Medulla oblongata (tissue), 1 donor: ENCODE measurements at regions not wholly inside any gene's neighbourhood (a gene's known extent, or its start where the extent isn't known, plus 50 kb on each side); places are given as distances from the start of the nearest gene placed in this dataset.
A peak's percentile ranks its signal among the peaks of the same experiment; 100 is the strongest.

ENCODE experiments used
- DNase-seq: peaks from one replicate; pipeline ENCODE4 v3.0.0-alpha.2; 2015; ENCODE audit errors: extremely low spot score

DNA sequence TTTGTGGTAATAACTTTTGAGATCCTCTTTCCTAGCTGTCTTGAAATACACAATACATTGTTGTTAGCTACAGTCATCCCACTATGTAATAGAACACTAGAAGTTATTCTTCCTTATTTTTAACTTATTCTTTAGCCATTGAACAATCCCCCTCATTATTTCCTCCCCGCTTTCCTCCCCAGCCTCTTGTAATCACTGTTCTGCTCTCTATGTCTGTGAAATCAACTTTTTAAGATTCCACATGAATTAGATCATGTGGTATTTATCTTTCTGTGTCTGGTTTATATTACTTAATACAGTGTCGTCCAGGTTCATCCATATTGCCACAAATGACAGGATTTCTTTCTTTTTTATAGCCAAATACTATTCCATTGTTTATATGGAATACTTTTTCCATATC lies 72.9 kb downstream of the SLC10A2 start:
- DNase-seq: no peak

DNA sequence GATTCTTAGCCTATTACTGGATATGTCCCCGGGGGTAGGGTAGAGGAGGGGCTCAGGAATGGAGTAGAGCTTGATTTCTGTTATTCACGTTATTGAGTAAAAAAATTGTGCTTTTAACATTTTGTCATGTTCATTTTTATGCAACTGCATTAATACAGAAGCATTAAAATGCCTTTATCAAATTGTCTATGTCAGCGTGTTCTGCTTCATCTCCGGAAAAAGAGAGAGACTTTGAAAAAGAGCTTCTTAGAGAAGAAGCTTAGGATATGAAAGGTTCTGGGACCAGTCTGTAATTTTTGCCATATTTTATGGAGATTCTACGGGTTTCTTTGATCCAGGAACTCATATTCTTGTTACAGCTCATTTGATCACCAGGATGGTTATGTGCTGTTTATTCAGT lies 82.0 kb downstream of the SLC10A2 start:
- no peak for DNase-seq

DNA sequence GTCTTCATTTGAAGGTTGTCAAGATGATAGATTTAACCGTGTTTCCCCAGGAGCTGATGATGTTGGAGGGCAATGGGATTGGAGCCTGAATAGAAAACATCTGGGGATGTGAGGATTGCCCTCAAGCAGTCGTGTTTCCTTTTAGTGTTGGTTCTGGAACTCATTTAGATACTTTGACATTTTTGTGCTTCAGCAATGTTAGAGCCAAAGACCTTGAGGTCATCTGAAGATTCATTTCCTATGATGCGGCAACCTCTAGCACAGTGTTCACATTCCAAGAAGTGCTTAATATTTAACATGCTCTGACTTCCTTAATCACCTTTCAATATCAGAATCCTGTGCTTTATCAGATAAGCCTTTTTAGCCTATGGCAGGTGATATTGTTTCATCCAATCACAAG lies 82.7 kb downstream of the SLC10A2 start:
- DNase-seq: no peak

DNA sequence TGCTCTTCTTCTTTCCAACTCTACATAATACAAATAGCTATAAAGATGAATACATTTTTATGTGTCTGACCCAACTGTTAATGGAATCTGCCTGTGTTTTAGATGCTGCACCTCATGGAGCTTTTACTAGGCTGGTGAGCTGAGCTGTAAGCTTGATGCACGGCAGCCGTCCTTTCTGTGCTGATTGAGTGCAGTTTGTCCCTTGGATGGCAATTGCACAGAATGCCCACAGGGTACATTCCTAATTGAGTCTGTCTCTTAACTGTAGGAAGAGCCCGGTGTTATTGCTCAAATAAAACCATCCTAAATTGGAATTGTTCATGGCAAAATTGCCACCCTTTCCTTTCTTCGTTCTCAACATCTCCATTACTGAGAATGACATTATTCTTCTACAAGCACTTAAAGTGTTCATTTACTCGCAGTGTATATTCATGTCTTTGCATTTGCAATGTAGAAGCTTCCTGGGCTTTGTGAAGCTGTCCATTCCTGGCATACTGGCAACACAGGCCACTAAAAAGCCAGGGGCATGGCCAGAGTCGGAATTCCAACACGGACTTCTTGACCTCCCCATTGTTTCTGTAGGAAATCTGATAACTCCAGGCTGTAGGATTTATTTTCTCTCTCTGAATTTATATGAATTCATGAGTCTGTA lies 85.8 kb downstream of the SLC10A2 start:
- DNase-seq: no peak

DNA sequence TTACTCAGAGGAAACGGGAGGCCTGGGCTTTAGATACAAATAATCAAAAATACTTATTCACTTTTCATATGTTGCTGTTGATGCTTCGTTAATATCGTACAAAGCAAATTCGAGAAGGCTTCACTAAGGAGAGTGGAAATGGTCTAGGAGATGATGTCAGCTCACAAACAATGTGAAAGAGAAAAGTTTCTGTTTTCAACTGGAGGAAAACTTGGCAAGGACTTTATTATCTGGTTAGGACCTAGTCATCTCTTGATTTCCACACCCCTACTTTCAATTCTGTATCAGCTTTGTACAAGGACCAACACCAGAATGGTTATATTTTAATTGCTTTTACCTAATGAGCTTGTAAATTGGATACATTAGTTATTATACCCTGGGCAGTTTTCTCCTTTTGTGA lies 88.0 kb downstream of the SLC10A2 start:
- no peak for DNase-seq

DNA sequence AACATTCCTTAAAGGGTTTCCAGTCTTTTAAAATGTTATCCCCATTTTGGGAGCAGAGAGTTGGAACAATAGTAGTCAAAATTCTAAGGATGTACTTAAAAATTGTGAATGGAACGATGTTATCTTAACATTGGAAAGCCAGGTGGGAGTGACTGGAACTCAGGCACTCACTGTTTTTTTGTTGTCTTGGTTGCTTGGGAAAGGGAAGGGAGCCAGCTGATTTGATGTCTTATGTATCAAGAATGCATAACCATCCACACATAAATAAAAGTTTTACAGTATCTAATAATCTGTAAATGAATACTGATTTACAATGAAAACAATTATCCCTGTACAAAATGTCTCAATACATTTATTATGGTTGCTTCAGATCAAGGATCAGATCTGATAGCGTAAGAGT lies 88.7 kb downstream of the SLC10A2 start:
- DNase-seq: no peak

DNA sequence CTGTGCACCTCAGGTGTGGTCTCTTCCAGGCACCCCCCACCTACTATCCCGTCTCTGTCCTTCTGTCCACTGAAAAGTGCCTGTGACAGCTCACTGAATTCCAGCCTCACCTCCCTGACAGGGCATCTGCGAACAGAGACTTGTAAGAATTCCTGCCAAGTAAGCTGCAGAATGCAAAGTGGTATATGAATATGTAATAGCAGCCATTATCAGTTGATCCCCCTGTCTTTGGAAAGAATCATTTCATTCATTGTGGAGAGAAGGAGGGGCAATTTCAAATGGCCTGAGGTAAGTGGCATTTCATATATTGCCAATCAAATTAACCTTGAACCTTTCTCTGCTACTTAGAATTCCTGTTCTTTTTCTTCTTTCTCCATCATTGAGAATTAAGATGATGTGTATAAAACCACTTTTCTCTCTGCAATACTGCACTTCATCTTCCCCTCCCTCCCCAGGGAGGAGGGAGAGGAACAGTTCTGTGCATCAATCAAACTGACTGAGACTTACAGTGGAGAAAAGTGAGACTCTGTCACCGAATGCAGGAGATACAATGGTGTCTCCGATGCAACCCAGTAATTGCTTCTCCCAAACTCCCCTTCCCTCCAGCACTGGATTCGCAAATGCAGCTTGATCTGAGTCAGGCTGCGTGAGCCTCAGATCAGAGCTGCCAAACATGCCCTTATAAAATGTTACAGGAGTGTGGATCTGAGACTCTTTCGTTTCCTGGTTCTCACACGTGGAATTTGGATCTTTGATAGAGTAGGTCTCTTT lies 91.7 kb downstream of the SLC10A2 start:
- no peak for DNase-seq

DNA sequence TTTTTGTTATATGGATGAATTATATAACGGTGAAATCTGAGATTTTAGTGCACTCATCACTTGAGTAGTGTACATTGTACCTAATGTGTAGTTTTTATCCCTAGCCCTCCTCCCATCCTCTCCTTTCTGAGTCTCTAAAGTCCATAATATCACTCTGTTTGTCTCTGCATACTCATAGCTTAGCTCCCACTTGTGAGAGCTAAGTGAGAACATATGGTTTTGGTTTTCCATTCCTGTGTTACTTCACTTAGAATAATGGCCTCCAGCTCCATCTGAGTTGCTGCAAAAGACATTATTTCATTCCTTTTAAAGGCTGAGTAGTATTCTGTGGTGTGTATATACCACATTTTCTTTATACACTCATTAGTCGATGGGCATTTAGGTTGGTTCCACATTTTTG lies 94.0 kb downstream of the SLC10A2 start:
- DNase-seq: no peak

DNA sequence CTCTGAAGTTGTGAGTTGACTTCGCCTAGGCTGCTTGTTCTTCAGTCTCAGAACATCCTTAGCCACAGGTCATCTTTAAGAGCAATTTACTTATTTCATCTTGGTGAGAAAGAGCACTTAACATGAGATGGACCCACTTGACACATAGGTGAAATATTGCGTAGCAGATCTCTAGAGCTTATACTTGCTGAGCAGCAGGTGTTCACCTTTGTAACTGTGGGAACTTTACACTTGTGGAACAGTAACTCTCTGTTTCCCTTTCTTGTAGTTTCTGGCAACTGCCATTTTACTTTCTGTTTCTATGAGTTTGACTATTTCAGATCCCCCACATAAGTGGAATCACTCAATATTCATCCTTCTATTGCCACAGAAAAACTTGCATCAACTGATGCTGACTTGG lies 95.7 kb downstream of the SLC10A2 start:
- DNase-seq: no peak

DNA sequence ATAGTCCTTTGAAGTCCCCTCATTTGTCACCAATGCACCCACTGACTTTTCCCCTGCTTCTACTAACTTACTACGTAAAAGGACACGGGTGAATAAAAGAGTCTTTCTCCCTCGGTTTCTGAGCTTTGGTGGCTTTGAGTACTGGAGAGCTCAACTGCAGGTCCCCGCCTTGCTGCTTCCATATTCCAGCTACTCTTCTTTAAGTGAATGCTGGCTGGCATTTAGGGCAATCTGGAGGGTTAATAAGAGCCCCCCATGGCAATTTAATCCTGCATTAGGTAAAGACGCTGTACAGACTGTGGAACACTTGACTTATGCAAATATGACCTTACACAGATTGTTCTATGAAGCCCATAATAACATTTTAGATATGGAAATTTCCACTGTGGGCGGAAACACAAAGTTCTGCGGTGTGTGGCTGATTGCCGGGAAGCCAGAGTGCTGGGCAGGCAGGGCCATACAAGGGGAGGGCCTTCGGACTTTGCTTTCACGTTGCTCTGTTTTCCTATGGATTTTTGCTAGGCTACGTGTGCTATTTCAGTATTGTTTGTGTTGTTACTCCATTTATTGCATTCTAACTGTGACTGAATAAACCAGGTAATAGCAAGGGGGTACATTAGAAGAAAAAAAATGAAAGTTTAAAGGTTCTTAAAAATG lies 97.5 kb downstream of the SLC10A2 start:
- no peak for DNase-seq

DNA sequence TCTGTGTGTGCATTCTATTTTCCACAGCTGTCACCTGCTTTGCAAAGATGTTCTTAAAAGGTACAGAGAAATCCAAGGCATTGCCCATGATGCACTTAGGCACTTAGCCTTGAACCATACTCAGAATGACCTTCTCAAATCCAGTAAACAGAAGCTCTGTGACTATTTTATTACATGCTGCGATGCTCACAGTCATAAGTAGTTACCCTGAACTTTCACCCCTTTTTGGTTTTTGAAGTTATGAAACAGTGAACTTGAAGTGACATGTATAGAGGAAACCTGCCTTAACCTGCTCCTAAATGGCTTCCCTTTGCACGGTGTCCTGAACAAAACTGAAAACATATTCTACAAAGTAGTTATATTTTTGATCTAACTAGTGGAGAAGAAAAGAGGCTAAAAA lies 100.4 kb downstream of the SLC10A2 start:
- no peak for DNase-seq

DNA sequence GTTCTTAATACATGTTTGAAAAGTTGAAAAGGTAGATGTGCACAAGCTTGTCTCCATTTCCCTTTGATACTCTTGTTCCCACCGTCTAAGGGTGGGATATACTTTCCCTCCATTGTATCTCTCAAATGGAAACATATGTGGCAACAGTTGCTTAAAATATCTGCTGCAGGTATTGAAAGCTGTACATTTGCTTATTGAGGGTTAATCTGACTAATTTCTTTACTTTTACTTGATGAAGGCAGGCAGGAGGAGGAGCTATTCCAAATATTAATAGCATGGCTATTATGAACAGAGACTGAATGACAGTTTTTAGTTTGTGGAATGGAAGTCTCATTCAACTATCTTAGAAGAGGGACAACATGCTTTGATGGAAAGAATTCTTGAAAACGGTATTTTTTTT lies 103.8 kb downstream of the SLC10A2 start:
- no peak for DNase-seq

DNA sequence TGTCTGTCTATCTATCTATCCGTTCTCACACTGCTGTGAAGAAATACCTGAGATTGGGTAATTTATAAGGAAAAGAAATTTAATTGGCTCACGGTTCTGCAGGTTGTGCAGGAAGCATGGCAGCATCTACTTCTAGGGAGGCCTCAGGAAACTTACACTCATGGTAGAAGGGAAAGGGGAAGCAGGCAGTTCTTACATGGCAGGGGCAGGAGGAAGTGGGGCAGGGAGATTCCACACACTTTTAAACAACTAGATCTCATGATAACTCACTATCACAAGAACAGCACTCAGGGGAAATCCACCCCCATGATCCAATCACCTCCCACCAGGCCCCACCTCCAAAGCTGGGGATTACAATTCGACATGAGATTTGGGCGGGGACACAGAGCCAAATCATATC lies 105.3 kb downstream of the SLC10A2 start:
- DNase-seq: no peak

DNA sequence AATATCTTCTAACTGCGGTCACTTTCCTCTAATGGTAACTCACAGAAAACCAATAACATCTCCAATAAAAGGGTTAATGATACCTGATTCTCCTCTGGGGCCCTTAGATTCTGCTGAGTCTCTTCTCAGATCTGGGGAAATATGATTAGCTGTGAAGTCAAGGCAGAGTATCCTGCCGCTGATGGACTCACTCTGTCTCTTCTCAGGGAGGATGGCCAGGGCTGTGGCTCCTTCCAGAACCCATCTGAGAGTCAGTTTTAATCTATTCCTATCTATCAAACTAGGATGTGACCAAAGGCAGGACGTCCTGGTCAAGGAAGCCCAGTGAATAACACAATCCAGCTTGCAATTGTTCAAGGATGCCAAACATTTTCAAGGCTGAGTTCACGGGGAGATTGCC lies 109.8 kb downstream of the SLC10A2 start:
- DNase-seq: no peak

DNA sequence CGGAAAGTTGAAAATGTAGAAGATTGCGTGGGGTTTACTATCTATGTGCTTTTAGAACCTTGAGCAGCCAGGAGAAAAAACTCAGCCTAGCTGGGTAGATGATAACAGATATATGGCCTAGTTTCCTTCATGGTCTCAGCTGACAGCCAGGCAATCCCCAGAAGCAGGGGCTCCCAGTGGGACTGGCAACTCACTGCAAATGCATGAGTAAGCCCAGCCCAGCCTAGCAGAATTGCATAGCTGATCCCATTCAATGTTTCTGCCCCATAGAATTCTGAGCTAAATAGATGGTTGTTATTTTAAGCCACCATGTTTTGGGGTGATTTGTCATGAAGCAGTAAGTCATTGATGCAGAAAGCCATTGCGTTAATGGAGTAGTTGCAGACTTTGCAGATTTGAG lies 108.5 kb downstream of the ERCC5 start:
- DNase-seq: no peak

DNA sequence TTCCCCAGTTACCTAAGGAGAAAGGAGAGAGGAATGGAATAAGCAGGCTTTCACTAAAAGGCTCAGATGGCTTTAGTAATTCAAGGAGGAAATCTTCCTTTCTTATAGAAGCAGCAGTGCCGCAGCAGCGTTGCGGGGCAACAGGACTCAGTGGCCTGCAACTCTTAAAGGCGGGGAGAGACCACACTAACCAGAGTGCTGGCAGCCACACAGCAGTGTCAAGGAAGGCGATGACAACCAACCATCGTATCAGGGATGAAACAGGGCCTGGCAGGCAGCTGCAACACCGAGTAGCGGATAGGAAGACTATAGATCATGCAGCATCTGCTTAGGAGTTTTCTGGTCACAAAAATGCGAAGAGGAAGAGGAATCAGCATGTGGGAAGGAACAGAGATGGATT lies 106.0 kb downstream of the ERCC5 start:
- DNase-seq: no peak

DNA sequence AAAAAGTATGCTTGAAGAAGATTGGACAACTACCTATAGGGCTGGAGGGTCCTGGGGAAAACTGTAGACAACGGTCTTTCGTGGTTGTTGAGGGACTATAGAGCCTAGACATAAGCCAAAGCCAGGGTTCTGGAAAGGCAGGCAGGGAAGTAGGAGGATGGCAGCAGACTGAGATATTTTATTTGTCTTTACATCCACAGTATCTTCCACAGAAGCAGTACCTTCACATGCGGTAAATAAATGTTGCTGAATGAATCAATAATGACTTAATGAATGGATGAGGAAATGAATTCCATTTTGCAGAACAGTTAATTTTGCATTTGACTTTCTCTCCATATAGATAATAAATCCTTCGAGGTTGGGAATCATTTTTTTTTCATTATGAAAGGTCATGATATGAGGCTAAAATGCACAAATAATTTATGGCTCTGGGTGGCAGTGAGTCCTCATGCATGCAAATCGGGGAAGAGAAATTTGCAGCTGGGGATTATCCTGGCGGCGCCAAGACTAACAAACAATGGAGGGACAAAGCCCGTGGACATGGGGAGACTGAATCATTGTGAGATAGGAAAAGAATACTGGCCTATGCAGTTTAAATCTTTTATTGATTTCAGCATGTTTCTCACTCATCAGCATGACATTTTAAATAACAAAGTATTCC lies 102.0 kb downstream of the ERCC5 start:
- peak; percentile 93 for DNase-seq

DNA sequence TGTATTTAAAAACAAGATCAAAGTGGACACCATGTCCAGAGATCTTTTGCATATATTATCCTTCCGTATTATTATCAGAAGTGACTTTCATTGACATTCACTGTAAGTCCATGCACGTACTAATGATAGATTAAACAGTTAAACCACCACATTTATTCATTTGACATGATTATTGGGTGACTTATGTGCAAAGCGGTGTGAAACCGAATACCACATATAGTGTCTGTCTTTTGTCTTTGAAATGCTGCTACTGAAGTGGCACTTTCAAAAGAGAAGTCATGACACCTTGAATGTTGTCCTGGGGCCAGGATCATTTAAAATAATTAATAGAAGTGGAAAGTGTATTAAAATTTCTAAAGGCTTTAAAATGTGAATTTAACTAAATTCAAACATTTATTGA lies 100.1 kb downstream of the ERCC5 start:
- DNase-seq: no peak

DNA sequence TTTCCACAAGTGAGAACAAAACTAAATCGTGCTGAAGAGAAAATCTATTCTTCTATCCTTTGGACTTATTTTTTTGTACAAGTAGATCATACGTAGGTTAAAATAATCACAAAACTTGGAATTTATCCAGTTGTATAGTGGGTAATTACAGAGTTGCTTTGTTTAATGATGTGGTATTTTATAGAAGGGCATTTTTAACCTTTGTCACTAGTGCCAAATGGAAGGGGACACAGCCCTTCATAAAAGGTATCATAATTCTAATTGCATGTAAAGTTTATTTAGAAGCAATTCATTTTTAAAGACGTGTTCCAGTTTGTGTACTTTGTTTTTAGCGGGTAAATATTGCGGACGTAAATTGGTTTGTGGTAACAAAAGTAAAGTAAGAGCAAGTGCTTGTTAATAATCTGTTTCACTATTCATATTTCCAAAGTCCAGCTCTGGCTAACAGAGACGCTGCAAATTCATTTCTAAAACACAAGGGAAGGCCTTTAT lies 99.5 kb downstream of the ERCC5 start:
- DNase-seq: no peak

DNA sequence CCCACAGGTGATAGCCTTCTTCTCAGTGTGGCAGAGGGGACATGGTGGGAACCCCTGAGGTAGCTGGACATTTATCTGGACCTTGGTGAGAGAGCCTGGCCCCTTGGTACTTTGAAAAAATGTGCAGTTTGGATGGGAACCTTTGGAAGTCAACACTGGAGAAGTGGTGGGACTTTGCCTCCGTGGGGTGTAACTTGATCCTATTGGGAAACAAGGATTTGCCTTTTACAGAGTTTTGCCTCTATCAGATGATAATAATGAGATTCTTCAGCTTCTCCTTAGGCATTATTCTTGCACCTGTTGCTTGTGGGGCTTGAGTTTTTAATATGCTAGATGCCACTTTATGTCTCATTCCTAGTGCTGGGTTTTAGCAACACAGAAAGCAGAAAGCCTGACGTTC lies 99.0 kb downstream of the ERCC5 start:
- no peak for DNase-seq

DNA sequence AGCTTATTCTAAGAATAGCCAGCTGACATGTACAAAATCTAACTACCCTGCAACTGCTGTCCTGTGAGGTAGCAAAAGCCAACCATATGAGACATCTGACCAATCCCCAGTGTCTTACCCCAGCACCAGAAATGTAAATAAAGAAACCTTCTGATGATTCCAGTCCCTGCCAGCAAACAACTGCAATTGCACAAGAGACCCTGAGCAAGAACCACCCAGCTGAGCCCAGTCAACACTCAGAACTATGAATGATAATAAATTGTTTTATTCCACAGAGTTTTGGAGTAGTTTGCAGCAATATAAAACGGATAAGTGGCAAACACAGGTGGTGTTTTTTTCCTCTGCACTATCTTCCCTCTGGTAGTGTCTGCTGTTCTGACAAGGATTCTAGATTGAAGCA lies 94.9 kb downstream of the ERCC5 start:
- no peak for DNase-seq

DNA sequence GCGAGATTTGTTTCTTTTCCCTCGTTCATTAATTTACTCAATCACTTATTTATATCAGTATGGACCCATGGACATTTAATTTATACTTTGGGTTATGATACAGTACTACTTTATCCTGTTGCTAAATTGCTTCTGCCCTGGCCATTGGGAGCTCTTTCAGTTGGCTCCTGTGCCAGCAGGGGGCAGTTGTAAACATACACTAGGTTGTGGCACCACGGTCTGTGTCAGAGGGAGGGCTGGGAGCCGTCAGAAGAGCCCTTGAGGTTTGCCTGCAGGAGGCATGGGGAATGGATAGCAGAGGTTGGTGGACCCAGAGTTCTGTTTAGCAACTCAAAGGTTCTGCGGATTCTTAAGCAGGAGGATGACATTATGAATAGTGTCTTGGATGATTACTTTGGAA lies 94.3 kb downstream of the ERCC5 start:
- no peak for DNase-seq
